HEK293 (cell line): ENCODE measurements at regions not wholly inside any gene's neighbourhood (a gene's known extent, or its start where the extent isn't known, plus 50 kb on each side); places are given as distances from the start of the nearest gene placed in this dataset.

Experiments used
- CTCF ChIA-PET: fragments of 350-600 bp; formaldehyde crosslinking; extraction: SDS; loops from one replicate; lab custom pipeline; 2021; ENCODE audit warnings: antibody characterized with exemption; lab: Yijun Ruan, JAX
- POLR2A ChIA-PET: fragments of 300-600 bp; formaldehyde crosslinking; extraction: SDS; loops from one replicate; lab custom pipeline; 2020; ENCODE audit warnings: antibody characterized with exemption, inconsistent platforms; lab: Yijun Ruan, JAX
- H3K27ac ChIP-seq: fragments of 200-500 bp; sonication (Bioruptor generic); 2 replicates; pipeline ENCODE4 v1.5.1; 2014; ENCODE audit warnings: low read depth, low read length, control low read depth, inconsistent platforms; ENCODE audit errors: extremely low read depth
- H3K36me3 ChIP-seq, 2 experiments: fragments of 200-500 bp in 1 of 2; sonication (Bioruptor generic) in 1 of 2; 1 replicate in 1 of 2; 2 replicates in 1 of 2; pipeline ENCODE4 v1.5.1; 2014 to 2017; ENCODE audit warnings: inconsistent platforms in 2 of 2, low read length in 2 of 2; ENCODE audit not compliant: control insufficient read depth in 2 of 2, insufficient read depth in 1 of 2
- H3K4me1 ChIP-seq: fragments of 200-500 bp; sonication (Bioruptor generic); 2 replicates; pipeline ENCODE4 v1.5.1; 2014; ENCODE audit warnings: mild to moderate bottlenecking, low read length, inconsistent platforms; ENCODE audit not compliant: control insufficient read depth, insufficient read depth
- H3K4me3 ChIP-seq: 2 replicates; pipeline ENCODE4 v1.5.1; 2011; ENCODE audit warnings: low read depth, mild to moderate bottlenecking, control low read depth, low read length, moderate library complexity
- H3K9me3 ChIP-seq: fragments of 200-500 bp; sonication (Bioruptor generic); 2 replicates; pipeline ENCODE4 v1.5.1; 2014; ENCODE audit warnings: low read depth, low read length, inconsistent platforms; ENCODE audit not compliant: control insufficient read depth, insufficient read depth
- IKZF3 ChIP-seq: fragments of 450-650 bp; IDR thresholded peaks from 2 replicates; pipeline ENCODE4 v1.5.0; 2018; ENCODE audit warnings: missing biosample characterization, mild to moderate bottlenecking, missing genetic modification characterization, moderate library complexity
- KLF7 ChIP-seq: fragments of 450-650 bp; formaldehyde crosslinking; IDR thresholded peaks from 2 replicates; pipeline ENCODE4 v1.5.1; 2016; ENCODE audit warnings: missing biosample characterization, missing genetic modification characterization, borderline replicate concordance
- OVOL3 ChIP-seq: fragments of 450-650 bp; formaldehyde crosslinking; IDR thresholded peaks from 2 replicates; pipeline ENCODE4 v1.5.1; 2016; ENCODE audit warnings: missing biosample characterization, missing genetic modification characterization
- PRDM1 ChIP-seq: fragments of 450-650 bp; formaldehyde crosslinking; IDR thresholded peaks from 2 replicates; pipeline ENCODE4; 2016; ENCODE audit warnings: missing biosample characterization, missing genetic modification characterization
- ZEB2 ChIP-seq: fragments of 450-650 bp; formaldehyde crosslinking; IDR thresholded peaks from 2 replicates; pipeline ENCODE4 v1.5.1; 2016; ENCODE audit warnings: missing biosample characterization, missing genetic modification characterization
- ZNF155 ChIP-seq: fragments of 450-650 bp; formaldehyde crosslinking; IDR thresholded peaks from 2 replicates; pipeline ENCODE4 v1.5.1; 2016; ENCODE audit warnings: missing biosample characterization, missing genetic modification characterization
- ZNF248 ChIP-seq: fragments of 450-650 bp; formaldehyde crosslinking; IDR thresholded peaks from 2 replicates; pipeline ENCODE4 v1.5.1; 2017; ENCODE audit warnings: missing biosample characterization, missing genetic modification characterization
- ZNF274 ChIP-seq, 2 experiments: fragments of 200-500 bp in 1 of 2; fragments of 450-650 bp in 1 of 2; sonication (Bioruptor generic) in 1 of 2; formaldehyde crosslinking in 1 of 2; IDR thresholded peaks; 2 replicates each; pipeline versions ENCODE4 v1.5.1 to v1.6.1; 2014 to 2016; ENCODE audit warnings: borderline replicate concordance in 1 of 2, inconsistent platforms in 1 of 2, low read length in 1 of 2, missing biosample characterization in 1 of 2, missing genetic modification characterization in 1 of 2
- ZNF48 ChIP-seq: fragments of 450-650 bp; formaldehyde crosslinking; IDR thresholded peaks from 2 replicates; pipeline ENCODE4 v1.5.1; 2016; ENCODE audit warnings: missing biosample characterization, missing genetic modification characterization
- ZNF521 ChIP-seq: fragments of 450-650 bp; formaldehyde crosslinking; IDR thresholded peaks from 2 replicates; pipeline ENCODE4 v1.5.1; 2017; ENCODE audit warnings: missing biosample characterization, mild to moderate bottlenecking, missing genetic modification characterization
- ZNF530 ChIP-seq: fragments of 450-650 bp; formaldehyde crosslinking; IDR thresholded peaks from 2 replicates; pipeline ENCODE4 v1.5.1; 2016; ENCODE audit warnings: low read depth, missing biosample characterization, missing genetic modification characterization
- ZNF555 ChIP-seq: fragments of 450-650 bp; formaldehyde crosslinking; conservative IDR thresholded peaks from 2 replicates; pipeline ENCODE4 v1.5.1; 2017; ENCODE audit warnings: missing biosample characterization, mild to moderate bottlenecking, missing genetic modification characterization, inconsistent platforms
- ZNF621 ChIP-seq: fragments of 450-650 bp; formaldehyde crosslinking; IDR thresholded peaks from 2 replicates; pipeline ENCODE4 v1.5.1; 2017; ENCODE audit warnings: missing biosample characterization, missing genetic modification characterization
- ZNF626 ChIP-seq: fragments of 450-650 bp; sonication (Bioruptor Pico); formaldehyde crosslinking; IDR thresholded peaks from 2 replicates; pipeline ENCODE4 v1.5.1; 2018; ENCODE audit warnings: missing biosample characterization, missing genetic modification characterization, inconsistent platforms
- ZNF629 ChIP-seq: fragments of 450-650 bp; formaldehyde crosslinking; IDR thresholded peaks from 2 replicates; pipeline ENCODE4 v1.5.1; 2017; ENCODE audit warnings: missing biosample characterization, missing genetic modification characterization
- ZXDB ChIP-seq: fragments of 450-650 bp; formaldehyde crosslinking; IDR thresholded peaks from 2 replicates; pipeline ENCODE4 v1.5.1; 2016; ENCODE audit warnings: missing biosample characterization, missing genetic modification characterization
- TF ChIP-seq, protein P1 (sequence below): fragments of 450-650 bp; formaldehyde crosslinking; IDR thresholded peaks from 2 replicates; pipeline ENCODE4 v1.5.1; 2016; ENCODE audit warnings: missing biosample characterization, missing genetic modification characterization
- TF ChIP-seq, protein P2 (sequence below): fragments of 450-650 bp; formaldehyde crosslinking; IDR thresholded peaks from 2 replicates; pipeline ENCODE4 v1.5.1; 2016; ENCODE audit warnings: missing biosample characterization, missing genetic modification characterization
- TF ChIP-seq, protein P3 (sequence below): fragments of 450-650 bp; formaldehyde crosslinking; IDR thresholded peaks from 2 replicates; pipeline ENCODE4 v1.5.1; 2016; ENCODE audit warnings: missing biosample characterization, missing genetic modification characterization

DNA sequence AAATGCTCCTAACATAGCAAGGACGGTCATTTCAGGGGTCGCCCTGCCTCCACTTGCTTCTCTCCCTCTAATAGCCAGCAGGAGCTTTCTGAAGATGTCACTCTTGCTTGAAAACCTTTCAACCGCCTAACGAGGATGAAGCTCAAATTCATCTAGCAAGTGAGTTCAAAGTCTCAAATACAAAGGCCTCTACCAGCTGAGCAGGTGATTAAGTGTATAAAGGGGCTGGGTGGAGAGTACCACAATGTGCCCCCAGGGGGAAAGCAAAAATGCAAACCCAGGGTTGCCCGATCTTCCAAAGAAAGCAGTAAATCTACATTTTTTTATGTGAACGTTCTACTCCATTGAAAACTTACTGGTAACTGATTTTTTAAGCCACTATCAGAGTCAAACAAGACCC lies 50.4 kb upstream of the GRIP2 start:
- TF ChIP-seq ZNF155 (tag by site-specific recombination) (no peak), IKZF3 (tag by site-specific recombination) (no peak), ZNF48 (tag by site-specific recombination) (no peak), ZXDB (tag by site-specific recombination) (no peak), ZNF248 (no peak), PRDM1 (tag by site-specific recombination) (no peak), ZNF626 (tag by site-specific recombination) (no peak), ZNF555 (tag by site-specific recombination) (no peak), OVOL3 (tag by site-specific recombination) (no peak), ZNF274 (IDR thresholded peaks at IDR 0.05; ENCODE audit: low read length) (no peak), ZNF274 (tag by site-specific recombination; IDR thresholded peaks at IDR 0.05; ENCODE audit: borderline replicate concordance) (no peak), KLF7 (tag by site-specific recombination) (no peak)
- TF ChIP-seq, protein P1, sequence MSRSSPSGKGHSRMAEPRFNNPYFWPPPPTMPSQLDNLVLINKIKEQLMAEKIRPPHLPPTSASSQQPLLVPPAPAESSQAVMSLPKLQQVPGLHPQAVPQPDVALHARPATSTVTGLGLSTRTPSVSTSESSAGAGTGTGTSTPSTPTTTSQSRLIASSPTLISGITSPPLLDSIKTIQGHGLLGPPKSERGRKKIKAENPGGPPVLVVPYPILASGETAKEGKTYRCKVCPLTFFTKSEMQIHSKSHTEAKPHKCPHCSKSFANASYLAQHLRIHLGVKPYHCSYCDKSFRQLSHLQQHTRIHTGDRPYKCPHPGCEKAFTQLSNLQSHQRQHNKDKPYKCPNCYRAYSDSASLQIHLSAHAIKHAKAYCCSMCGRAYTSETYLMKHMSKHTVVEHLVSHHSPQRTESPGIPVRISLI = no peak
- TF ChIP-seq, protein P2, sequence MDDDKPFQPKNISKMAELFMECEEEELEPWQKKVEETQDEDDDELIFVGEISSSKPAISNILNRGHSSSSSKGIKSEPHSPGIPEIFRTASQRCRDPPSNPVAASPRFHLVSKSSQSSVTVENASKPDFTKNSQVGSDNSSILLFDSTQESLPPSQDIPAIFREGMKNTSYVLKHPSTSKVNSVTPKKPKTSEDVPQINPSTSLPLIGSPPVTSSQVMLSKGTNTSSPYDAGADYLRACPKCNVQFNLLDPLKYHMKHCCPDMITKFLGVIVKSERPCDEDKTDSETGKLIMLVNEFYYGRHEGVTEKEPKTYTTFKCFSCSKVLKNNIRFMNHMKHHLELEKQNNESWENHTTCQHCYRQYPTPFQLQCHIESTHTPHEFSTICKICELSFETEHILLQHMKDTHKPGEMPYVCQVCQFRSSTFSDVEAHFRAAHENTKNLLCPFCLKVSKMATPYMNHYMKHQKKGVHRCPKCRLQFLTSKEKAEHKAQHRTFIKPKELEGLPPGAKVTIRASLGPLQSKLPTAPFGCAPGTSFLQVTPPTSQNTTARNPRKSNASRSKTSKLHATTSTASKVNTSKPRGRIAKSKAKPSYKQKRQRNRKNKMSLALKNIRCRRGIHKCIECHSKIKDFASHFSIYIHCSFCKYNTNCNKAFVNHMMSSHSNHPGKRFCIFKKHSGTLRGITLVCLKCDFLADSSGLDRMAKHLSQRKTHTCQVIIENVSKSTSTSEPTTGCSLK (tag by site-specific recombination) = no peak
- POLR2A ChIA-PET = interaction anchor here (0.9 kb wide), 1 partner anchor 466 kb away, joined by 3 read pairs; the partner anchor contains the start of genes CHCHD4 and TMEM43
- CTCF ChIA-PET = no interaction called here

DNA sequence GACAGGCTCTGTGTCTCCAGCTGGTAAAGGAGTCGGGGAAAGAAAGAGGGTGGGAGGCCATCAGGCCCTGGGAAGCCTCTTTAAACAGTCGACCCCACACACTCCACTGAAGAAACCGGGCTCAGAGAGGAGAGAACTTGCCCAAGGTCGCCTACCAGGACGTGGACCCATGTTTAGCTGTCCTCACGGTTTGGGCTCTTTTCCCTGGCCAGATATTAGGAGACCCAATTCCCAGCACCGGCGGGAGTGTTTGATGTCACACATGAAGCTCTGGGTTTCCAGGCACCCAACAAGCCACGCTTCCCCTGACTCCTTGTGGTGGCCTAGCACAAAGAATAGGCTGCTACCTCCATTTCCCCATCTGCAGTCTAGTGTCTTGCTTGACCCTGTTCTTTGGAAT lies 52.2 kb upstream of the GRIP2 start:
- CTCF ChIA-PET = no interaction called here
- Histone ChIP-seq H3K36me3 (no peaks in the 10 kb centered on the region), H3K27ac (no peak overlapping the region), H3K4me3 (no peak overlapping the region), H3K9me3 (no peaks in the 10 kb centered on the region), H3K4me1 (no peaks in the 10 kb centered on the region)
- POLR2A ChIA-PET = interaction anchor here (0.6 kb wide), 1 partner anchor 267 kb away, joined by 4 read pairs; no protein-coding TSS in a partner anchor
- no peak for TF ChIP-seq ZNF629 (tag by site-specific recombination)
- no peak for TF ChIP-seq ZNF521 (tag by site-specific recombination)
- no peak for TF ChIP-seq ZEB2 (tag by site-specific recombination)
- TF ChIP-seq, protein P3, sequence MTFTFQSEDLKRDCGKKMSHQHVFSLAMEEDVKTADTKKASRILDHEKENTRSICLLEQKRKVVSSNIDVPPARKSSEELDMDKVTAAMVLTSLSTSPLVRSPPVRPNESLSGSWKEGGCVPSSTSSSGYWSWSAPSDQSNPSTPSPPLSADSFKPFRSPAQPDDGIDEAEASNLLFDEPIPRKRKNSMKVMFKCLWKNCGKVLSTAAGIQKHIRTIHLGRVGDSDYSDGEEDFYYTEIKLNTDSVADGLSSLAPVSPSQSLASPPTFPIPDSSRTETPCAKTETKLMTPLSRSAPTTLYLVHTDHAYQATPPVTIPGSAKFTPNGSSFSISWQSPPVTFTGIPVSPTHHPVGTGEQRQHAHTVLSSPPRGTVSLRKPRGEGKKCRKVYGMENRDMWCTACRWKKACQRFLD = no peak
- TF ChIP-seq ZNF530 (tag by site-specific recombination) = no peak
- no peak for TF ChIP-seq ZNF621 (tag by site-specific recombination)

More for the DNA sequence above, 50.4 kb upstream of the GRIP2 start:
- Histone ChIP-seq H3K27ac (no peak overlapping the region), H3K4me3 (no peak overlapping the region), H3K36me3 (no peaks in the 10 kb centered on the region), H3K4me1 (no peaks in the 10 kb centered on the region), H3K9me3 (no peaks in the 10 kb centered on the region)
